Transverse colon (tissue), 4 donors: ENCODE measurements at regions not wholly inside any gene's neighbourhood (a gene's known extent, or its start where the extent isn't known, plus 50 kb on each side); places are given as distances from the start of the nearest gene placed in this dataset.

Experiments
- DNase-seq: peaks from one replicate; pipeline ENCODE4 v3.0.0-alpha.2; 2019
- H3K27ac ChIP-seq, 4 donors: fragments of 200-600 bp; sonication (generic); 2 replicates each; pipeline ENCODE4 v1.5.1; 2016 to 2018; ENCODE audit warnings: inconsistent platforms in 4 of 4
- H3K27me3 ChIP-seq: fragments of 200-600 bp; sonication (generic); 2 replicates; pipeline ENCODE4 v1.5.1; 2017; ENCODE audit warnings: inconsistent platforms
- H3K36me3 ChIP-seq, 4 donors: fragments of 200-600 bp; sonication (generic); 2 replicates each; pipeline ENCODE4 v1.5.1; 2017 to 2019; ENCODE audit warnings: inconsistent platforms in 4 of 4
- H3K4me1 ChIP-seq, 4 donors: fragments of 200-600 bp; sonication (generic); 2 replicates each; pipeline ENCODE4 v1.5.1; 2017 to 2020; ENCODE audit warnings: inconsistent platforms in 4 of 4
- H3K4me3 ChIP-seq, 4 donors: fragments of 200-600 bp; sonication (generic); 1 replicate in 1 of 4; 2 replicates in 3 of 4; pipeline versions ENCODE4 v1.5.1 to v1.6.1; 2017 to 2019; ENCODE audit warnings: inconsistent platforms in 4 of 4
- H3K9me3 ChIP-seq, 2 donors: fragments of 200-600 bp; sonication (generic); 2 replicates each; pipeline ENCODE4 v1.5.1; 2017 to 2019; ENCODE audit warnings: inconsistent platforms in 2 of 2
- EP300 ChIP-seq: sonication (generic); formaldehyde crosslinking; IDR thresholded peaks from one replicate; pipeline ENCODE4 v1.6.1; 2017; ENCODE audit warnings: antibody characterized with exemption, low read depth
- POLR2A ChIP-seq: fragments of 450-650 bp; IDR thresholded peaks from one replicate; pipeline ENCODE4 v1.6.1; 2016; ENCODE audit warnings: antibody characterized with exemption, mild to moderate bottlenecking, moderate library complexity
- POLR2AphosphoS5 ChIP-seq, 3 donors: sonication (generic); formaldehyde crosslinking; IDR thresholded peaks; one replicate each; pipeline ENCODE4 v1.6.1; 2016; ENCODE audit warnings: antibody characterized with exemption in 3 of 3
- WGBS, 2 donors: methylation state at CpG; one replicate each; pipeline ENCODE4 v1.1.5; 2018; ENCODE audit warnings: low coverage in 1 of 2; 5-methylcytosine and 5-hydroxymethylcytosine counted together
- in situ Hi-C, 4 donors: fragments of 200-750 bp; cut with MboI; loops; one replicate each; pipeline versions ENCODE4 v1.15.0 to v1.15.1; 2017; ENCODE audit warnings: low sequenced_read_pairs in 3 of 4, low pct_ligation_motif_present in 1 of 4, low pct_unique_long_range_greater_than_20kb in 1 of 4
- intact Hi-C: fragments of 100-400 bp; cut with DNase I; formaldehyde crosslinking; loops from one replicate; pipeline ENCODE4 v1.15.1; 2023; ENCODE audit warnings: low total_unique reads
- TF ChIP-seq, protein P1 (sequence below), 5 experiments: fragments of 200-600 bp in 3 of 5; fragments of 450-650 bp in 2 of 5; sonication (generic) in 3 of 5; IDR thresholded peaks; 1 replicate in 2 of 5; 2 replicates in 3 of 5; pipeline ENCODE4 v1.5.1; 2016 to 2017; ENCODE audit warnings: antibody characterized with exemption in 5 of 5, inconsistent platforms in 3 of 5, mild to moderate bottlenecking in 2 of 5, moderate library complexity in 1 of 5

DNA sequence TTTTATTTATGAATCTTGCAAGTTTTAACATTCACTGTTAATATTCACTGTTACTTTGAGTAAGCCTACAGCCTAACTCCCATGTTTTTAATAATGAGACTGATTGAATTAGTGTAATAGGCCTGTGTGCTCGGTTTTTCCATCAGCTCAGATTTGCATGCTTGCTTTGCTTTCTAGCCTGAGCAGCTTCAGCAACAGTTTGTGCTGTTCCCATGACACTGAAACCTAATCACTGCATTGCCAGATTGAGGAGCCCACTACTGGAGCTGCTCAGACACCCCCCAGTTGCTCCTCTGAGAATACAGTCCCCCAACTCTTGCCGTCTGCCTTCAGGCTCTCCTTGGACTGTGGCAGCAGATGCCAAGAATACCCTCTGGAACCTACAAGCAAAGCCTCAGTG lies 695.4 kb downstream of the BRINP3 start:
- in situ Hi-C loops = no loop called here
- no peaks in the 10 kb centered on the region for H3K27me3 ChIP-seq
- intact Hi-C loops = no loop called here
- TF ChIP-seq POLR2AphosphoS5 (IDR thresholded peaks at IDR 0.05) (no peak), EP300 (no peak), POLR2A (no peak)
- TF ChIP-seq, protein P1, sequence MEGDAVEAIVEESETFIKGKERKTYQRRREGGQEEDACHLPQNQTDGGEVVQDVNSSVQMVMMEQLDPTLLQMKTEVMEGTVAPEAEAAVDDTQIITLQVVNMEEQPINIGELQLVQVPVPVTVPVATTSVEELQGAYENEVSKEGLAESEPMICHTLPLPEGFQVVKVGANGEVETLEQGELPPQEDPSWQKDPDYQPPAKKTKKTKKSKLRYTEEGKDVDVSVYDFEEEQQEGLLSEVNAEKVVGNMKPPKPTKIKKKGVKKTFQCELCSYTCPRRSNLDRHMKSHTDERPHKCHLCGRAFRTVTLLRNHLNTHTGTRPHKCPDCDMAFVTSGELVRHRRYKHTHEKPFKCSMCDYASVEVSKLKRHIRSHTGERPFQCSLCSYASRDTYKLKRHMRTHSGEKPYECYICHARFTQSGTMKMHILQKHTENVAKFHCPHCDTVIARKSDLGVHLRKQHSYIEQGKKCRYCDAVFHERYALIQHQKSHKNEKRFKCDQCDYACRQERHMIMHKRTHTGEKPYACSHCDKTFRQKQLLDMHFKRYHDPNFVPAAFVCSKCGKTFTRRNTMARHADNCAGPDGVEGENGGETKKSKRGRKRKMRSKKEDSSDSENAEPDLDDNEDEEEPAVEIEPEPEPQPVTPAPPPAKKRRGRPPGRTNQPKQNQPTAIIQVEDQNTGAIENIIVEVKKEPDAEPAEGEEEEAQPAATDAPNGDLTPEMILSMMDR (IDR thresholded peaks at IDR 0.05) = no peak
- H3K4me3 ChIP-seq = no peak overlapping the region
- H3K4me1 ChIP-seq = no peaks in the 10 kb centered on the region
- no peaks in the 10 kb centered on the region for H3K9me3 ChIP-seq
- DNase-seq = no peak
- H3K27ac ChIP-seq = no peak overlapping the region
- 68 to 69% methylated on average over 2 of the region's 2 CpGs for WGBS, 2 donors
- no peaks in the 10 kb centered on the region for H3K36me3 ChIP-seq

DNA sequence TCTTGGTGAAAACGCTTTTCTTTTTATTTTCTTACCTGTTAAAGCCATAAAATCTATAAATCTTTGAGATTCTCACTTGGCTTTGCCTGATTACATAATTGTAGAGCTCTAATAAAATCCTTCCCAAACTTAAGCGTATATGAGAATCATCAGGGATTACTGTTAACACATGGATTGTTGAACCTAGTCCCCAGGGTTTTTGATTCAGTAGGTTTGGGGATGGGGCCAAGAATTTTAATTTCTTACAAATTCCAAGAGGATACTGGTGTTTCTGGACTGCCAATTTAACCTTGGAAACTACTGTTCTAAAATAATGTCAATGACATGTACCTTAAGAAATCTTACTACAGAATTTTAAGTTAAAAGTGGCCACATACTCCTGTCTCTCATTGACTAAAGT lies 694.2 kb downstream of the BRINP3 start:
- H3K27me3 ChIP-seq = no peaks in the 10 kb centered on the region
- no peaks in the 10 kb centered on the region for H3K4me1 ChIP-seq
- intact Hi-C loops (no loop called here), in situ Hi-C loops (no loop called here)
- no peak overlapping the region for H3K4me3 ChIP-seq
- no peak for DNase-seq
- H3K36me3 ChIP-seq = no peaks in the 10 kb centered on the region
- TF ChIP-seq POLR2A (no peak), POLR2AphosphoS5 (IDR thresholded peaks at IDR 0.05) (no peak), EP300 (no peak)
- TF ChIP-seq, protein P1 (IDR thresholded peaks at IDR 0.05) = no peak
- no peak overlapping the region for H3K27ac ChIP-seq
- no peaks in the 10 kb centered on the region for H3K9me3 ChIP-seq
- 60 to 65% methylated on average over 2 of the region's 2 CpGs for whole genome bisulfite sequencing, 2 donors

DNA sequence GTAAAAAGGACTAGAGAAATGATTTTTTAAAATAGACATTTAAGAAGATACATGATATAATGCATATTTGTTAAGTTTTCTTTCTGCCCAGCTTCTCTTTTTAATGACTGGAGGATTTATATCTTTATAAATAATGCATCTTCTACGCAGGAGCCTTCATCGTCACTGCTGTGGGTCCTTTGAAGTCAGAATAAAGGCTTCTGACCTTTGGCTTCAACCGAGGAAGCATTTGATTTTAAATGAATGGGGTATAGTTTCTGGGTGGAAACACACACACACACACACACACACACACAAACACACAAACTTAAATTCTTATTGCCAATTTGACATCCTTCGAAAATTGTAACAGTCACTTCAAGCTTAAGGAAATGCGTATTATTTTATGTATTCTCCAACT lies 690.9 kb downstream of the BRINP3 start:
- Histone ChIP-seq H3K9me3 (no peaks in the 10 kb centered on the region), H3K4me3 (no peak overlapping the region), H3K36me3 (no peaks in the 10 kb centered on the region), H3K27me3 (no peaks in the 10 kb centered on the region), H3K4me1 (no peaks in the 10 kb centered on the region), H3K27ac (no peak overlapping the region)
- intact Hi-C loops (no loop called here), in situ Hi-C loops (no loop called here)
- TF ChIP-seq POLR2AphosphoS5 (IDR thresholded peaks at IDR 0.05) (no peak), POLR2A (no peak), EP300 (no peak)
- TF ChIP-seq, protein P1 (IDR thresholded peaks at IDR 0.05) = no peak
- WGBS, 2 donors = 51 to 60% methylated on average over 5 of the region's 5 CpGs
- no peak for DNase-seq

DNA sequence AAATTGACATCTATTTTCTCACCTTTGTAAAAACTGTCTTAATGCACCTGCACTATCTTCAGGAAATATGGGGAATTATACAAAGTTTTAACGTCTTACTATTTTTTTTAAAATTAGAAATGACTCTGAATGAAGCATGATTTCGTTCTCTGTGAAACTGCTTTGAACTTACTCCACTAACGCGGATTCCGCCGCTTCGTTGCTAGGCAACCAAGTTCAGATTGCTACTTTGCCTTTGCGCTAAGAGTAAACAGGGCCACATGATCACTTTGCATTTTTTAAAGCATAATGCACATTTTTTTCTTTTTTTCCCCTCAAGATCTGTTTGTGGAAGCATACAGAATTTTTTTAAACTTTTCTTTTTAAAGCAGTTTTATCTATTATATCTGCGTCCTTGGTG lies 690.5 kb downstream of the BRINP3 start:
- no peak for DNase-seq
- Histone ChIP-seq H3K9me3 (no peaks in the 10 kb centered on the region), H3K27me3 (no peaks in the 10 kb centered on the region), H3K4me1 (no peaks in the 10 kb centered on the region), H3K27ac (no peak overlapping the region), H3K4me3 (no peak overlapping the region), H3K36me3 (no peaks in the 10 kb centered on the region)
- intact Hi-C loops = no loop called here
- in situ Hi-C loops = no loop called here
- TF ChIP-seq, protein P1 (IDR thresholded peaks at IDR 0.05) = no peak
- TF ChIP-seq EP300 = no peak
- no peak for TF ChIP-seq POLR2AphosphoS5 (IDR thresholded peaks at IDR 0.05)
- no peak for TF ChIP-seq POLR2A
- whole genome bisulfite sequencing, 2 donors = 37 to 58% methylated on average over 9 of the region's 9 CpGs
